ENCODE measurements at regions not wholly inside any gene's neighbourhood (a gene's known extent, or its start where the extent isn't known, plus 50 kb on each side); places are given as distances from the start of the nearest gene placed in this dataset.
"Not testable (repeated sequence)": the region's sequence is repeated elsewhere in the genome, so short reads cannot be mapped to it uniquely, and the experiment has no call there.

- 25% methylated on average over 1 of the region's 1 CpG for WGBS (ENCODE audit: insufficient coverage)
Observed at GRCh38 chr3:34109021-34109420, 310.6 kb downstream of the PDCD6IP start.

GRCh38 chr3:34109846-34110245 lies 311.4 kb downstream of the PDCD6IP start:
- Histone ChIP-seq H3K4me1 (ENCODE audit: control insufficient read depth in 1 of 2, extremely low read depth in 1 of 2, insufficient read depth in 2 of 2, low read length in 2 of 2) (no peaks in the 10 kb centered on the region), H3K9me3 (no peaks in the 10 kb centered on the region), H3K27ac (ENCODE audit: low read length) (no peak overlapping the region), H3K27me3 (replicated peaks in 1 of 2; ENCODE audit: control insufficient read depth in 2 of 2, extremely low read depth in 1 of 2, insufficient read depth in 2 of 2, low read length in 1 of 2) (peaks cover 0 to 2% of the 10 kb centered on the region in 2 experiments), H3K36me3 (ENCODE audit: control insufficient read depth in 2 of 2, extremely low read depth in 1 of 2, insufficient read depth in 1 of 2, low read length in 1 of 2) (no peaks in the 10 kb centered on the region), H3K4me3 (ENCODE audit: control insufficient read depth in 1 of 2, extremely low read depth in 1 of 2, low read length in 1 of 2) (no peak overlapping the region)
- DNase-seq (no peak), ATAC-seq (replicated peaks in 1 of 4) (no peak)
- peaks cover 4 to 5% of the 10 kb centered on the region in 2 donors for H3K27me3 Mint-ChIP-seq
- no peak overlapping the region for H3K4me3 Mint-ChIP-seq
- CTCF ChIA-PET: no interaction called here
- 100% methylated on average over 1 of the region's 2 CpGs for WGBS (ENCODE audit: insufficient coverage)
- POLR2A ChIA-PET: no interaction called here
- H3K9me3 Mint-ChIP-seq: peaks cover 0 to 3% (median 0%) of the 10 kb centered on the region in 3 donors
- no peak overlapping the region for H3K27ac Mint-ChIP-seq
- H3K36me3 Mint-ChIP-seq: no peaks in the 10 kb centered on the region
- H3K4me1 Mint-ChIP-seq: no peaks in the 10 kb centered on the region

More at GRCh38 chr3:34109021-34109420, 310.6 kb downstream of the PDCD6IP start:
- no peak overlapping the region for H3K27ac Mint-ChIP-seq
- Histone ChIP-seq H3K27ac (ENCODE audit: low read length) (no peak overlapping the region), H3K4me3 (ENCODE audit: control insufficient read depth in 1 of 2, extremely low read depth in 1 of 2, low read length in 1 of 2) (no peak overlapping the region), H3K27me3 (replicated peaks in 1 of 2; ENCODE audit: control insufficient read depth in 2 of 2, extremely low read depth in 1 of 2, insufficient read depth in 2 of 2, low read length in 1 of 2) (peaks cover 0 to 3% of the 10 kb centered on the region in 2 experiments), H3K9me3 (no peaks in the 10 kb centered on the region), H3K36me3 (ENCODE audit: control insufficient read depth in 2 of 2, extremely low read depth in 1 of 2, insufficient read depth in 1 of 2, low read length in 1 of 2) (no peaks in the 10 kb centered on the region), H3K4me1 (ENCODE audit: control insufficient read depth in 1 of 2, extremely low read depth in 1 of 2, insufficient read depth in 2 of 2, low read length in 2 of 2) (no peaks in the 10 kb centered on the region)
- DNase-seq (no peak), ATAC-seq (replicated peaks in 1 of 4) (no peak)
- H3K4me1 Mint-ChIP-seq: no peaks in the 10 kb centered on the region
- H3K27me3 Mint-ChIP-seq: peaks cover 5 to 10% of the 10 kb centered on the region in 2 donors
- no peaks in the 10 kb centered on the region for H3K36me3 Mint-ChIP-seq
- CTCF ChIA-PET: no interaction called here
- POLR2A ChIA-PET: no interaction called here
- peaks cover 0 to 3% (median 0%) of the 10 kb centered on the region in 3 donors for H3K9me3 Mint-ChIP-seq
- H3K4me3 Mint-ChIP-seq: no peak overlapping the region

- Histone ChIP-seq H3K4me3 (ENCODE audit: control insufficient read depth in 1 of 2, extremely low read depth in 1 of 2, low read length in 1 of 2) (no peak overlapping the region), H3K27me3 (replicated peaks in 1 of 2; ENCODE audit: control insufficient read depth in 2 of 2, extremely low read depth in 1 of 2, insufficient read depth in 2 of 2, low read length in 1 of 2) (no peaks in the 10 kb centered on the region), H3K9me3 (no peaks in the 10 kb centered on the region), H3K27ac (ENCODE audit: low read length) (no peak overlapping the region), H3K36me3 (ENCODE audit: control insufficient read depth in 2 of 2, extremely low read depth in 1 of 2, insufficient read depth in 1 of 2, low read length in 1 of 2) (no peaks in the 10 kb centered on the region), H3K4me1 (ENCODE audit: control insufficient read depth in 1 of 2, extremely low read depth in 1 of 2, insufficient read depth in 2 of 2, low read length in 2 of 2) (no peaks in the 10 kb centered on the region)
- ChIA-PET POLR2A (no interaction called here), CTCF (no interaction called here)
- H3K36me3 Mint-ChIP-seq: no peaks in the 10 kb centered on the region
- H3K4me3 Mint-ChIP-seq: no peak overlapping the region
- no peaks in the 10 kb centered on the region for H3K4me1 Mint-ChIP-seq
- ATAC-seq (replicated peaks in 1 of 4): no peak
- H3K27ac Mint-ChIP-seq: no peak overlapping the region
- no CpG with 5 or more reads among the region's 4 CpGs for WGBS (ENCODE audit: insufficient coverage)
- H3K27me3 Mint-ChIP-seq: no peaks in the 10 kb centered on the region
- peaks cover 3 to 7% (median 4%) of the 10 kb centered on the region in 3 donors for H3K9me3 Mint-ChIP-seq
- no peak for DNase-seq
Observed at GRCh38 chr3:34111361-34111760, 312.9 kb downstream of the PDCD6IP start.

GRCh38 chr3:34112261-34112660 lies 313.8 kb downstream of the PDCD6IP start:
- 94% methylated on average over 10 of the region's 15 CpGs for WGBS (ENCODE audit: insufficient coverage)
- H3K36me3 ChIP-seq (ENCODE audit: control insufficient read depth in 2 of 2, extremely low read depth in 1 of 2, insufficient read depth in 1 of 2, low read length in 1 of 2); CTCF ChIA-PET; H3K9me3 Mint-ChIP-seq; ATAC-seq (replicated peaks in 1 of 4); H3K4me3 Mint-ChIP-seq; DNase-seq; H3K27me3 ChIP-seq (replicated peaks in 1 of 2; ENCODE audit: control insufficient read depth in 2 of 2, extremely low read depth in 1 of 2, insufficient read depth in 2 of 2, low read length in 1 of 2); H3K4me3 ChIP-seq (ENCODE audit: control insufficient read depth in 1 of 2, extremely low read depth in 1 of 2, low read length in 1 of 2); H3K27me3 Mint-ChIP-seq; H3K4me1 ChIP-seq (ENCODE audit: control insufficient read depth in 1 of 2, extremely low read depth in 1 of 2, insufficient read depth in 2 of 2, low read length in 2 of 2); H3K27ac ChIP-seq (ENCODE audit: low read length); H3K9me3 ChIP-seq; POLR2A ChIA-PET; H3K36me3 Mint-ChIP-seq; H3K4me1 Mint-ChIP-seq; H3K27ac Mint-ChIP-seq: not testable (repeated sequence)

GRCh38 chr3:34131091-34131490 lies 332.7 kb downstream of the PDCD6IP start:
- DNase-seq: no peak
- POLR2A ChIA-PET: no interaction called here
- peaks cover 3% of the 10 kb centered on the region for H3K9me3 ChIP-seq
- H3K27ac ChIP-seq (ENCODE audit: low read length): no peak overlapping the region
- H3K4me3 ChIP-seq (ENCODE audit: control insufficient read depth in 1 of 2, extremely low read depth in 1 of 2, low read length in 1 of 2): no peak overlapping the region
- H3K27me3 ChIP-seq (replicated peaks in 1 of 2; ENCODE audit: control insufficient read depth in 2 of 2, extremely low read depth in 1 of 2, insufficient read depth in 2 of 2, low read length in 1 of 2): no peaks in the 10 kb centered on the region
- Mint-ChIP-seq H3K27ac (no peak overlapping the region), H3K27me3 (peaks cover 7 to 14% of the 10 kb centered on the region in 2 donors), H3K4me1 (no peaks in the 10 kb centered on the region), H3K36me3 (no peaks in the 10 kb centered on the region), H3K4me3 (no peak overlapping the region), H3K9me3 (no peaks in the 10 kb centered on the region)
- CTCF ChIA-PET: no interaction called here
- ATAC-seq (replicated peaks in 1 of 4): no peak
- H3K4me1 ChIP-seq (ENCODE audit: control insufficient read depth in 1 of 2, extremely low read depth in 1 of 2, insufficient read depth in 2 of 2, low read length in 2 of 2): no peaks in the 10 kb centered on the region
- no peaks in the 10 kb centered on the region for H3K36me3 ChIP-seq (ENCODE audit: control insufficient read depth in 2 of 2, extremely low read depth in 1 of 2, insufficient read depth in 1 of 2, low read length in 1 of 2)

- Mint-ChIP-seq H3K27me3 (peaks cover 4 to 7% of the 10 kb centered on the region in 2 donors), H3K4me3 (no peak overlapping the region), H3K36me3 (no peaks in the 10 kb centered on the region), H3K9me3 (no peaks in the 10 kb centered on the region), H3K27ac (no peak overlapping the region), H3K4me1 (no peaks in the 10 kb centered on the region)
- DNase-seq (no peak), ATAC-seq (replicated peaks in 1 of 4) (no peak)
- CTCF ChIA-PET: no interaction called here
- H3K27ac ChIP-seq (ENCODE audit: low read length): no peak overlapping the region
- WGBS (ENCODE audit: insufficient coverage): 60% methylated on average over 2 of the region's 2 CpGs
- H3K4me3 ChIP-seq (ENCODE audit: control insufficient read depth in 1 of 2, extremely low read depth in 1 of 2, low read length in 1 of 2): no peak overlapping the region
- POLR2A ChIA-PET: no interaction called here
- no peaks in the 10 kb centered on the region for H3K27me3 ChIP-seq (replicated peaks in 1 of 2; ENCODE audit: control insufficient read depth in 2 of 2, extremely low read depth in 1 of 2, insufficient read depth in 2 of 2, low read length in 1 of 2)
- no peaks in the 10 kb centered on the region for H3K4me1 ChIP-seq (ENCODE audit: control insufficient read depth in 1 of 2, extremely low read depth in 1 of 2, insufficient read depth in 2 of 2, low read length in 2 of 2)
- H3K36me3 ChIP-seq (ENCODE audit: control insufficient read depth in 2 of 2, extremely low read depth in 1 of 2, insufficient read depth in 1 of 2, low read length in 1 of 2): no peaks in the 10 kb centered on the region
- H3K9me3 ChIP-seq: peaks cover 3% of the 10 kb centered on the region
Observed at GRCh38 chr3:34132069-34132692, 333.8 kb downstream of the PDCD6IP start.

GRCh38 chr3:34139566-34139965 lies 341.1 kb downstream of the PDCD6IP start:
- Mint-ChIP-seq H3K27ac (no peak overlapping the region), H3K4me1 (no peaks in the 10 kb centered on the region), H3K36me3 (no peaks in the 10 kb centered on the region), H3K9me3 (peaks cover 6 to 10% (median 8%) of the 10 kb centered on the region in 3 donors), H3K4me3 (no peak overlapping the region), H3K27me3 (no peaks in the 10 kb centered on the region)
- ChIA-PET CTCF (no interaction called here), POLR2A (no interaction called here)
- Histone ChIP-seq H3K27me3 (replicated peaks in 1 of 2; ENCODE audit: control insufficient read depth in 2 of 2, extremely low read depth in 1 of 2, insufficient read depth in 2 of 2, low read length in 1 of 2) (no peaks in the 10 kb centered on the region), H3K36me3 (ENCODE audit: control insufficient read depth in 2 of 2, extremely low read depth in 1 of 2, insufficient read depth in 1 of 2, low read length in 1 of 2) (no peaks in the 10 kb centered on the region), H3K9me3 (peaks cover 3% of the 10 kb centered on the region), H3K27ac (ENCODE audit: low read length) (no peak overlapping the region), H3K4me3 (ENCODE audit: control insufficient read depth in 1 of 2, extremely low read depth in 1 of 2, low read length in 1 of 2) (no peak overlapping the region), H3K4me1 (ENCODE audit: control insufficient read depth in 1 of 2, extremely low read depth in 1 of 2, insufficient read depth in 2 of 2, low read length in 2 of 2) (no peaks in the 10 kb centered on the region)
- ATAC-seq (replicated peaks in 1 of 4): no peak
- DNase-seq: no peak
